Neural progenitor cell (in vitro differentiated cells): ENCODE measurements at regions not wholly inside any gene's neighbourhood (a gene's known extent, or its start where the extent isn't known, plus 50 kb on each side); places are given as distances from the start of the nearest gene placed in this dataset.

Experiments used
- CTCF ChIP-seq: fragments of 200-600 bp; sonication (generic); IDR thresholded peaks from 2 replicates; pipeline ENCODE4 v1.5.1; 2017; ENCODE audit warnings: antibody characterized with exemption, mild to moderate bottlenecking
- EZH2 ChIP-seq: fragments of 200-600 bp; sonication (generic); IDR thresholded peaks from 2 replicates; pipeline ENCODE4 v1.6.1; 2017; ENCODE audit warnings: antibody characterized with exemption, mild to moderate bottlenecking, moderate library complexity
- EZH2phosphoT487 ChIP-seq: fragments of 200-600 bp; sonication (generic); IDR thresholded peaks from 2 replicates; pipeline ENCODE4 v1.6.1; 2017; ENCODE audit warnings: antibody characterized with exemption

- no peak for TF ChIP-seq CTCF
- TF ChIP-seq EZH2: no peak
- no peak for TF ChIP-seq EZH2phosphoT487
Observed at GRCh38 chr22:48338793-48339705, 1488.6 kb downstream of the BRD1 start.
